ENCODE measurements at regions not wholly inside any gene's neighbourhood (a gene's known extent, or its start where the extent isn't known, plus 50 kb on each side); places are given as distances from the start of the nearest gene placed in this dataset.

- TF ChIP-seq CTCF (IDR thresholded peaks at IDR 0.05; ENCODE audit: insufficient read depth, low read depth, low read length, missing control alignments) = no peak
These were observed 147.9 kb upstream of the SOX11 start for GRCh38 chr2:5544205-5544786.

DNA sequence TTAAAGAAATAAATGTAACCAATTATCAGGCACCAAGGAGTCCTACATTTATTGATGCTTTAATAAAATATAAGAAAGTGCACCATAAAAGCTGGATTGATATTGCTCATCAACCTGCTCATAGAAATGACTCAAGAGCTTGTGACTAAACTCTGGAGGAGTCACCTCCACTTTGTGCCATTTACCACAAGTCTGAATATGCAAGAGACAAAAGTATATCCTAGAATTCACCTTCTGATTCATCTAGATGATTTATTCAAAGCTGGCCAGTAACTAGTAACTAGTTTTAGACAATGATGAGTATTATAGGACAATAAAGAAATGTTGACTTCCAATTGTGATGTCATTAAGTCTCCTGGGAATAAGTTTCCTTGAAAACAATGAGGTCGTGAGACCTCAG, 146.0 kb upstream of the SOX11 start:
- no peak overlapping the region for H3K4me3 ChIP-seq (ENCODE audit: low read length)
- peak; percentile 51 for DNase-seq (ENCODE audit: low read depth)
- no peak for TF ChIP-seq CTCF (IDR thresholded peaks at IDR 0.05; ENCODE audit: insufficient read depth, low read depth, low read length, missing control alignments)

More at GRCh38 chr2:5544205-5544786, 147.9 kb upstream of the SOX11 start:
- H3K4me3 ChIP-seq (ENCODE audit: low read length) = no peak overlapping the region
- DNase-seq (ENCODE audit: low read depth) = no peak

DNA sequence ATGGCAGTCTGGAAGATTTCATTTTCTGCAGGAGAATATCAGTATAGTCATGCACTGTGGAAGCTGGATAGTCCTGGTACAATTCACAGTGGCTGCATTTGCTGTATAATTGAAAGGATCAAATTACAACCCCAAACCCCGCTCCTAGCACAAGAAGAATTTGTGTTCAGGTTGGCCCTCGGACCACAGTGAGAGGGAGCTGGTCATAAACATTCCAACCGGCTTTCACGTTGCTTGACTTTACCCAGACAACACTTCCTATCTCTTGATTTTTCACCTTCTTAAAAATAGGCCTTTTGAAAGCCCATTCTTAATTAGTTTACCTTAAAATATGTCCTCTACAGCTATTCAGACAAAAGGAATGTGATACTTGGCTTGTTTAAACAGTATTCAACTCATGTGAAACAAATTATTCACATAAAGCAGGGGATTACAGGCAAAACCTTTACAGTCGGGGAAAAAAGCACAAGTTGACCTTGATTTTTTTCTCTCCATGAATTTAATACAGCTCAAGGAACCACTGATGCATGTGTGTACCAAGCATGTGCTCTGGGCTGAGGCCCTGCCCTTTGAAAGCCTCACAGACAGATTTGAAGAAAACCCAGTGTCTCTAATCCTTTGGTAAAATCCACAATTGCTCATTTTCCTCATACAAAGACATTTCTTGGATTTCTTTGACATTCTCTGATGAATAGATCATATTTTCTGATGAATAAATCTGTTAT, 143.0 kb upstream of the SOX11 start:
- no peak for DNase-seq (ENCODE audit: low read depth)
- no peak for TF ChIP-seq CTCF (IDR thresholded peaks at IDR 0.05; ENCODE audit: insufficient read depth, low read depth, low read length, missing control alignments)
- H3K4me3 ChIP-seq (ENCODE audit: low read length) = no peak overlapping the region

- TF ChIP-seq CTCF (IDR thresholded peaks at IDR 0.05; ENCODE audit: insufficient read depth, low read depth, low read length, missing control alignments) = no peak
- no peak overlapping the region for H3K4me3 ChIP-seq (ENCODE audit: low read length)
- DNase-seq (ENCODE audit: low read depth) = no peak
These were observed 142.4 kb upstream of the SOX11 start for GRCh38 chr2:5549771-5550170.

- H3K4me3 ChIP-seq (ENCODE audit: low read length) = no peak overlapping the region
- TF ChIP-seq CTCF (IDR thresholded peaks at IDR 0.05; ENCODE audit: insufficient read depth, low read depth, low read length, missing control alignments) = no peak
- no peak for DNase-seq (ENCODE audit: low read depth)
These were observed 136.5 kb upstream of the SOX11 start for GRCh38 chr2:5555636-5556035.

GRCh38 chr2:5561006-5561405, 131.2 kb upstream of the SOX11 start:
- no peak for TF ChIP-seq CTCF (IDR thresholded peaks at IDR 0.05; ENCODE audit: insufficient read depth, low read depth, low read length, missing control alignments)
- no peak overlapping the region for H3K4me3 ChIP-seq (ENCODE audit: low read length)
- DNase-seq (ENCODE audit: low read depth) = no peak

DNA sequence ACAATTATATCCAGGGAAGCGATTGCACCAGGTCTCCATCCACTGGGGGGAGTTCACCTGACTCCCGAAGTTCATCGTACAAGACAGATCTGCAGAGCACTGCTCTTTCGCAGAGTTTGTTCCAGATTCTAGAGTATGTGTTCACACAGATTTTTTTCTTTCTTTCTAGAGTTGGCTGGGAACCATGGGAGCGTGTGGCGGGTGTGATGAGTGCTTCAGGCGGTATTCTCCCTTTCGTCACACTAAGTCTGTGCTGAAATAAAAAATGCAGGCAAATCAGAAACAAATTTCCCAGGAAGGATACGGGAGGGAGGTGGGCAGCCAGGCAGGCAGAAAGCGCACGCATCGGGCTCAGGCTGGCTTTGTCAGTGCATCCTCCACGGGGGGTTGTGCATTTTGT, 129.8 kb upstream of the SOX11 start:
- DNase-seq (ENCODE audit: low read depth) = no peak
- no peak for TF ChIP-seq CTCF (IDR thresholded peaks at IDR 0.05; ENCODE audit: insufficient read depth, low read depth, low read length, missing control alignments)
- H3K4me3 ChIP-seq (ENCODE audit: low read length) = no peak overlapping the region

All from epithelial cell of esophagus (primary cell).